Endothelial cell of umbilical vein (primary cell): ENCODE measurements at regions not wholly inside any gene's neighbourhood (a gene's known extent, or its start where the extent isn't known, plus 50 kb on each side); places are given as distances from the start of the nearest gene placed in this dataset.

ENCODE experiments used
- BruUV-seq: library from RNA; stranded (reverse); fragments of 400-500 nt; replicated peaks from 2 replicates; lab custom pipeline; 2021; lab: Mats Ljungman, UMichigan
- CTCF ChIA-PET: fragments of 300-600, 350-600 bp; sonication (Branson Sonifier 250); formaldehyde crosslinking; loops from one replicate; lab custom pipeline; 2021; ENCODE audit warnings: antibody characterized with exemption, inconsistent platforms; lab: Charles Lee
- POLR2A ChIA-PET: fragments of 300-600, 350-600 bp; sonication (Branson Sonifier 250); formaldehyde crosslinking; loops from one replicate; lab custom pipeline; 2021; ENCODE audit warnings: antibody characterized with exemption, inconsistent platforms; lab: Charles Lee
- DNase-seq: peaks from one replicate; pipeline ENCODE4 v3.0.0-alpha.2; 2011; ENCODE audit warnings: low read depth, low spot score
- FAIRE-seq: peaks from 2 replicates; lab custom pipeline; 2011; peaks lifted over from hg19 to GRCh38; lab: Jason Lieb, UNC
- H2AFZ ChIP-seq: 2 replicates; pipeline ENCODE4 v1.6.0; 2012; ENCODE audit warnings: low read depth, low read length, control low read depth, inconsistent platforms
- H3K27ac ChIP-seq: 2 replicates; pipeline ENCODE4 v1.5.1; 2011; ENCODE audit warnings: low read depth, mild to moderate bottlenecking, control low read depth, low read length, moderate library complexity; ENCODE audit not compliant: insufficient read depth
- H3K27me3 ChIP-seq, 2 experiments: 2 replicates each; pipeline versions ENCODE4 v1.6.0 to v1.6.1; 2011; ENCODE audit warnings: low read length in 2 of 2, mixed read lengths in 1 of 2; ENCODE audit not compliant: control insufficient read depth in 2 of 2, insufficient read depth in 2 of 2
- H3K36me3 ChIP-seq, 2 experiments: 2 replicates in 1 of 2; 3 replicates in 1 of 2; pipeline ENCODE4 v1.5.1; 2011; ENCODE audit warnings: low read length in 2 of 2, mild to moderate bottlenecking in 1 of 2, moderate library complexity in 1 of 2; ENCODE audit not compliant: control insufficient read depth in 2 of 2, insufficient read depth in 2 of 2; ENCODE audit errors: extremely low read depth in 1 of 2
- H3K4me1 ChIP-seq: 3 replicates; pipeline ENCODE4 v1.5.1; 2011; ENCODE audit warnings: mild to moderate bottlenecking, low read length; ENCODE audit not compliant: control insufficient read depth, insufficient read depth; ENCODE audit errors: extremely low read depth
- H3K4me2 ChIP-seq: 2 replicates; pipeline ENCODE4 v1.6.1; 2011; ENCODE audit warnings: low read length, control low read depth, mixed read lengths; ENCODE audit not compliant: insufficient read depth
- H3K4me3 ChIP-seq, 3 experiments: fragments of 200-600 bp in 1 of 3; sonication (generic), shearing (Covaris generic) in 1 of 3; replicated peaks in 1 of 3; 2 replicates each; pipeline ENCODE4 v1.5.1; 2011 to 2016; ENCODE audit warnings: control low read depth in 3 of 3, low read length in 3 of 3, mild to moderate bottlenecking in 2 of 3, inconsistent platforms in 1 of 3, low read depth in 1 of 3, moderate library complexity in 1 of 3; ENCODE audit not compliant: insufficient read depth in 1 of 3
- H3K79me2 ChIP-seq: 2 replicates; pipeline ENCODE4 v1.6.0; 2012; ENCODE audit warnings: low read length, inconsistent platforms; ENCODE audit not compliant: control insufficient read depth, insufficient read depth
- H3K9ac ChIP-seq: replicated peaks from 2 replicates; pipeline ENCODE3; 2011; ENCODE audit warnings: low read length, control low read depth; ENCODE audit not compliant: insufficient read depth; ENCODE audit errors: extremely low read depth
- H3K9me1 ChIP-seq: replicated peaks from 3 replicates; pipeline ENCODE4 v1.6.0; 2011; ENCODE audit warnings: mild to moderate bottlenecking, low read length; ENCODE audit not compliant: control insufficient read depth, insufficient read depth; ENCODE audit errors: extremely low read depth
- H3K9me3 ChIP-seq: replicated peaks from 2 replicates; pipeline ENCODE4 v1.5.1; 2012; ENCODE audit warnings: low read length, inconsistent platforms; ENCODE audit not compliant: control insufficient read depth, insufficient read depth
- H4K20me1 ChIP-seq: replicated peaks from 2 replicates; pipeline ENCODE3; 2011; ENCODE audit warnings: mild to moderate bottlenecking, low read length; ENCODE audit not compliant: control insufficient read depth, insufficient read depth; ENCODE audit errors: extremely low read depth
- EZH2 ChIP-seq: IDR thresholded peaks from 2 replicates; pipeline ENCODE4 v1.6.1; 2012; ENCODE audit warnings: borderline replicate concordance, low read depth, mild to moderate bottlenecking, moderate library complexity, low read length, inconsistent platforms; ENCODE audit not compliant: severe bottlenecking
- FOS ChIP-seq: IDR thresholded peaks from 2 replicates; pipeline ENCODE4 v1.6.1; 2011; ENCODE audit warnings: mild to moderate bottlenecking, low read length, moderate library complexity, borderline replicate concordance; ENCODE audit not compliant: insufficient read depth
- GATA2 ChIP-seq: IDR thresholded peaks from 2 replicates; pipeline ENCODE4 v1.7.0; 2011; ENCODE audit warnings: low read depth, mild to moderate bottlenecking, moderate library complexity, mixed read lengths, low read length; ENCODE audit not compliant: insufficient read length, insufficient read depth
- JUN ChIP-seq: IDR thresholded peaks from 2 replicates; pipeline ENCODE4 v1.6.1; 2011; ENCODE audit warnings: borderline replicate concordance, low read depth; ENCODE audit not compliant: insufficient read length, insufficient read depth
- MYC ChIP-seq: IDR thresholded peaks from one replicate; pipeline ENCODE4 v1.6.1; 2011; ENCODE audit warnings: mild to moderate bottlenecking, low read depth, low read length
- POLR2A ChIP-seq: IDR thresholded peaks from 2 replicates; pipeline ENCODE4 v1.6.1; 2012; ENCODE audit warnings: low read depth, mild to moderate bottlenecking, control low read depth, low read length
- POLR2AphosphoS5 ChIP-seq: IDR thresholded peaks from 2 replicates; pipeline ENCODE4 v1.6.1; 2012; ENCODE audit warnings: low read depth, mild to moderate bottlenecking, control low read depth, low read length, moderate library complexity; ENCODE audit not compliant: insufficient read depth
- dilution Hi-C: fragments of 300-500 bp; cut with MboI; formaldehyde crosslinking; loops from one replicate; pipeline ENCODE4 v1.15.0; 2019; ENCODE audit warnings: low sequenced_read_pairs; ENCODE audit not compliant: extremely low pct_ligation_motif_present
- intact Hi-C: fragments of 100-400 bp; cut with micrococcal nuclease; formaldehyde crosslinking; loops from one replicate; pipeline ENCODE4 v1.10.0; 2022
- TF ChIP-seq, protein P1 (sequence below): IDR thresholded peaks from 2 replicates; pipeline ENCODE4 v1.6.1; 2011; ENCODE audit not compliant: insufficient read depth, insufficient read length
- TF ChIP-seq, protein P2 (sequence below), 2 donors: IDR thresholded peaks; 1 replicate in 1 of 2; 2 replicates in 1 of 2; pipeline ENCODE4 v1.5.1; 2011; ENCODE audit warnings: low read length in 2 of 2, mild to moderate bottlenecking in 2 of 2, moderate library complexity in 2 of 2, control low read depth in 1 of 2, inconsistent platforms in 1 of 2, low read depth in 1 of 2; ENCODE audit not compliant: insufficient read depth in 1 of 2; ENCODE audit errors: extremely low read depth in 1 of 2

DNA sequence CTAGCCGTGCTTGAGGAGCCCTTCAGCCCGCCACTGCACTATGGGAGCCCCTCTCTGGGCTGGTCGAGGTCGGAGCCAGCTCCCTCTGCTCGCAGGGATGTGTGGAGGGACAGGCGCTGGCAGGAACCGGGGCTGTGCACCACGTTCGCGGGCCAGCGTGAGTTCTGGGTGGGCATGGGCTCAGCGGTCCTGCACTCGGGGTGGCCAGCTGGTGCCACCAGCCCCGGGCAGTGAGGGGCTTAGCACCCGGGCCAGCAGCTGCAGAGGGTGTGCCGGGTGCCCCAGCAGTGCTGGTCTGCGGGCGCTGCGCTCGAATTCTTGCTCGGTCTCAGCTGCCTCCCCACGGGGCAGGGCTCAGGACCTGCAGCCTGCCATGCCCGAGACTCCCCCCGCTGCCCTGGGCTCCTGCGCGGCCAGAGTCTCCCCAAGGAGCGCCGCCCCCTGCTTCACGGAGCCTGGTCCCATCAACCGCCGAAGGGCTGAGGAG lies 90.8 kb upstream of the NRG3 start:
- intact Hi-C loops: no loop called here
- Histone ChIP-seq H3K36me3 (no peaks in the 10 kb centered on the region), H3K4me2 (no peak overlapping the region), H3K27me3 (no peaks in the 10 kb centered on the region), H4K20me1 (no peaks in the 10 kb centered on the region), H3K27ac (no peak overlapping the region), H3K9me3 (no peaks in the 10 kb centered on the region), H3K9ac (no peak overlapping the region), H2AFZ (no peak overlapping the region), H3K79me2 (no peaks in the 10 kb centered on the region), H3K4me3 (no peak overlapping the region), H3K9me1 (no peaks in the 10 kb centered on the region), H3K4me1 (no peaks in the 10 kb centered on the region)
- no peak for FAIRE-seq
- ChIA-PET POLR2A (no interaction called here), CTCF (no interaction called here)
- TF ChIP-seq, protein P1, sequence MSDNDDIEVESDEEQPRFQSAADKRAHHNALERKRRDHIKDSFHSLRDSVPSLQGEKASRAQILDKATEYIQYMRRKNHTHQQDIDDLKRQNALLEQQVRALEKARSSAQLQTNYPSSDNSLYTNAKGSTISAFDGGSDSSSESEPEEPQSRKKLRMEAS: no peak
- TF ChIP-seq, protein P2, sequence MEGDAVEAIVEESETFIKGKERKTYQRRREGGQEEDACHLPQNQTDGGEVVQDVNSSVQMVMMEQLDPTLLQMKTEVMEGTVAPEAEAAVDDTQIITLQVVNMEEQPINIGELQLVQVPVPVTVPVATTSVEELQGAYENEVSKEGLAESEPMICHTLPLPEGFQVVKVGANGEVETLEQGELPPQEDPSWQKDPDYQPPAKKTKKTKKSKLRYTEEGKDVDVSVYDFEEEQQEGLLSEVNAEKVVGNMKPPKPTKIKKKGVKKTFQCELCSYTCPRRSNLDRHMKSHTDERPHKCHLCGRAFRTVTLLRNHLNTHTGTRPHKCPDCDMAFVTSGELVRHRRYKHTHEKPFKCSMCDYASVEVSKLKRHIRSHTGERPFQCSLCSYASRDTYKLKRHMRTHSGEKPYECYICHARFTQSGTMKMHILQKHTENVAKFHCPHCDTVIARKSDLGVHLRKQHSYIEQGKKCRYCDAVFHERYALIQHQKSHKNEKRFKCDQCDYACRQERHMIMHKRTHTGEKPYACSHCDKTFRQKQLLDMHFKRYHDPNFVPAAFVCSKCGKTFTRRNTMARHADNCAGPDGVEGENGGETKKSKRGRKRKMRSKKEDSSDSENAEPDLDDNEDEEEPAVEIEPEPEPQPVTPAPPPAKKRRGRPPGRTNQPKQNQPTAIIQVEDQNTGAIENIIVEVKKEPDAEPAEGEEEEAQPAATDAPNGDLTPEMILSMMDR (IDR thresholded peaks at IDR 0.05; ENCODE audit: extremely low read depth in 1 of 2, insufficient read depth in 1 of 2, low read depth in 1 of 2, low read length in 2 of 2): no peak
- no peak for TF ChIP-seq FOS
- no peak for DNase-seq
- no TSS peak for BruUV-seq
- dilution Hi-C loops: no loop called here

DNA sequence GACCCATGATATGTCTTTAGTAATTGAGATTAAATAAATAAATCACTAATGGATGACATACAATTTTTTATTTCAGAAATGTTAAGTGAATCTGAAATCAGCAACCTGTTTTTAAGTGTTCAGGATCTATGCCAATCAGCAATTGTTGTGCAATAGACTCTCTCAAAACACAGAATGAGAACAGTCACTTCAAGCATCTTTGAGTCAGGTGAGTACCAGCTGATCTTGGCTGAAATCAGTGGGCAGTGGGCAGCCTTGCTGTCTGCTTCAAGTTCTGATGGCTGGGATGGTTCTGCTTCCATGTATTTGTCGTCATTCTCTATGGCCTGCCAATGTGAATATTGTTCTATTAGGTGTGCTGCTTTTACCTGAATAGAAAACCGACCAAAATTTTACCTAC lies 82.3 kb upstream of the NRG3 start:
- H3K4me3 ChIP-seq: no peak overlapping the region
- H3K27me3 ChIP-seq: no peaks in the 10 kb centered on the region
- H3K4me2 ChIP-seq: no peak overlapping the region
- H3K9me1 ChIP-seq: no peaks in the 10 kb centered on the region
- no peak for TF ChIP-seq MYC
- no peak for TF ChIP-seq POLR2A
- no peak for TF ChIP-seq JUN
- no peak for TF ChIP-seq POLR2AphosphoS5
- TF ChIP-seq GATA2: no peak
- TF ChIP-seq FOS: no peak
- TF ChIP-seq, protein P1: no peak
- TF ChIP-seq, protein P2 (IDR thresholded peaks at IDR 0.05; ENCODE audit: extremely low read depth in 1 of 2, insufficient read depth in 1 of 2, low read depth in 1 of 2, low read length in 2 of 2): no peak
- no peak for TF ChIP-seq EZH2
- ChIA-PET CTCF (no interaction called here), POLR2A (no interaction called here)
- no peak overlapping the region for H2AFZ ChIP-seq
- dilution Hi-C loops: no loop called here
- no peak overlapping the region for H3K9ac ChIP-seq
- no peak for FAIRE-seq
- H3K27ac ChIP-seq: no peak overlapping the region
- no peaks in the 10 kb centered on the region for H3K9me3 ChIP-seq
- intact Hi-C loops: no loop called here
- no TSS peak for BruUV-seq
- no peaks in the 10 kb centered on the region for H3K4me1 ChIP-seq
- DNase-seq: no peak
- H3K79me2 ChIP-seq: no peaks in the 10 kb centered on the region
- H4K20me1 ChIP-seq: no peaks in the 10 kb centered on the region
- no peaks in the 10 kb centered on the region for H3K36me3 ChIP-seq
